ENCODE measurements at regions not wholly inside any gene's neighbourhood (a gene's known extent, or its start where the extent isn't known, plus 50 kb on each side); places are given as distances from the start of the nearest gene placed in this dataset.

GRCh38 chr2:8247905-8248622, 433.8 kb upstream of the ID2 start:
- TF ChIP-seq POLR2AphosphoS5 (IDR thresholded peaks at IDR 0.05) (no peak), CTCF (IDR thresholded peaks at IDR 0.05) (no peak), EP300 (IDR thresholded peaks at IDR 0.05) (no peak), POLR2A (IDR thresholded peaks at IDR 0.05) (no peak)
